ENCODE measurements at regions not wholly inside any gene's neighbourhood (a gene's known extent, or its start where the extent isn't known, plus 50 kb on each side); places are given as distances from the start of the nearest gene placed in this dataset.

DNA sequence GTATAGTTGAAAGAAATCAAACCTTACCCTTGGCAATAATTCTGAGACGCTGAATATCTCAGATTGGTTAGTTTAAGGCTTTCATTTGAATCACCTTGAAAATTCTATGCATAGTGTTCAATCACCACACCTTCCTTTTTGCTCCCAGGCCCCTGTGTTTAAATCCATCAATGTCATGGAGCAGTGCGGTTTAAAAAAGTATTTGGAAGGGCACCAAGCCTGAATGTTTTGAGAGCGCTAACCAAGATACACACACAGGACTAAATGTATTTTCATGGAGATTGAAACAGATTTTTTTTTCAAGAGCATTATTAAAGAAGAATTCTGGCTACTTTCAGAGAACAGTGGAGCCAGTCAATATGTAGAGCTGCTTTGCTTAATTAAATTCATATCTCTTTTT, 195.7 kb downstream of the CENPW start:
- ChIA-PET CTCF (no interaction called here), POLR2A (no interaction called here)
- DNase-seq (ENCODE audit: low read depth, low spot score) = no peak
- Histone ChIP-seq H3K9me3 (ENCODE audit: control insufficient read depth, insufficient read depth, low read length) (no peaks in the 10 kb centered on the region), H3K27ac (ENCODE audit: low read depth, low read length) (no peak overlapping the region), H3K4me3 (ENCODE audit: low read depth, low read length) (no peak overlapping the region), H3K27me3 (ENCODE audit: control insufficient read depth, insufficient read depth, low read length) (no peaks in the 10 kb centered on the region)
- TF ChIP-seq, protein P1, sequence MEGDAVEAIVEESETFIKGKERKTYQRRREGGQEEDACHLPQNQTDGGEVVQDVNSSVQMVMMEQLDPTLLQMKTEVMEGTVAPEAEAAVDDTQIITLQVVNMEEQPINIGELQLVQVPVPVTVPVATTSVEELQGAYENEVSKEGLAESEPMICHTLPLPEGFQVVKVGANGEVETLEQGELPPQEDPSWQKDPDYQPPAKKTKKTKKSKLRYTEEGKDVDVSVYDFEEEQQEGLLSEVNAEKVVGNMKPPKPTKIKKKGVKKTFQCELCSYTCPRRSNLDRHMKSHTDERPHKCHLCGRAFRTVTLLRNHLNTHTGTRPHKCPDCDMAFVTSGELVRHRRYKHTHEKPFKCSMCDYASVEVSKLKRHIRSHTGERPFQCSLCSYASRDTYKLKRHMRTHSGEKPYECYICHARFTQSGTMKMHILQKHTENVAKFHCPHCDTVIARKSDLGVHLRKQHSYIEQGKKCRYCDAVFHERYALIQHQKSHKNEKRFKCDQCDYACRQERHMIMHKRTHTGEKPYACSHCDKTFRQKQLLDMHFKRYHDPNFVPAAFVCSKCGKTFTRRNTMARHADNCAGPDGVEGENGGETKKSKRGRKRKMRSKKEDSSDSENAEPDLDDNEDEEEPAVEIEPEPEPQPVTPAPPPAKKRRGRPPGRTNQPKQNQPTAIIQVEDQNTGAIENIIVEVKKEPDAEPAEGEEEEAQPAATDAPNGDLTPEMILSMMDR (IDR thresholded peaks at IDR 0.05; ENCODE audit: low read depth, low read length) = no peak

DNA sequence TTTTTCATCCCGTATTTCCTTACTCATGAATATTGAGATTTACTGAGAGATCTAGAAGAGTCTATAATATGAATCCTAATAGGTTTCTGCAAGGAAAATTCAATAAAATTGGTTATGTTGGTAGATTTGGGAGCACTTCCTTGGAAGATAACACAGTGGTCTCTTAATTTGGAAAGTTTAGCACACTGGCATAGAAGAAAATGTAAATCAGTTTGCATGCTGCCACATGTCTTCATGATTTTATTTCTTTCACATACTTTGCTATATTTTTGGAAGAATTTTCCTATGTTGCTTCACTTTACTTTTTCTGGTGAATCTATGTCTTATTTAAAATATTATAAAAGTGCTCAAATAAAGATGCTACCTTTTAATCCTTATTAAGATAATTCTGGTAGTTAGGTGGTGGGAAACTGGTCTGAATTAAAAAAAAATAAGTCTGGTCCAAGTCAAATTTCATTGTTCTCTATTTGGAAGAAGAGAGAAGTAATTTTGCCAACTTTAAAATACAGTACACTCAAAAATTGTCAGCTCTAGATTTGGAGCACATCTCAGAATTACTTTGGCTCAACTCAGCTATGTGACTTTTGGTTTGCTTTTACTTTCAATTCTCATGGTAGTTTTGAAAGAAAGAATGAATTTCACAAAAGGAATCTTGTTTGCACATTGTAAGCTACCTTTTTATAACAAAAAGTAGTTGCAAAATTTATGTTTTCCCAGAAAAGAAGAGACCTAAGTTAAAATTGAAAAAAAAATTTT, 197.3 kb downstream of the CENPW start:
- CTCF ChIA-PET = no interaction called here
- Histone ChIP-seq H3K4me3 (ENCODE audit: low read depth, low read length) (no peak overlapping the region), H3K27ac (ENCODE audit: low read depth, low read length) (no peak overlapping the region), H3K9me3 (ENCODE audit: control insufficient read depth, insufficient read depth, low read length) (no peaks in the 10 kb centered on the region), H3K27me3 (ENCODE audit: control insufficient read depth, insufficient read depth, low read length) (no peaks in the 10 kb centered on the region)
- TF ChIP-seq, protein P1 (IDR thresholded peaks at IDR 0.05; ENCODE audit: low read depth, low read length) = no peak
- DNase-seq (ENCODE audit: low read depth, low spot score) = no peak
- POLR2A ChIA-PET = no interaction called here

DNA sequence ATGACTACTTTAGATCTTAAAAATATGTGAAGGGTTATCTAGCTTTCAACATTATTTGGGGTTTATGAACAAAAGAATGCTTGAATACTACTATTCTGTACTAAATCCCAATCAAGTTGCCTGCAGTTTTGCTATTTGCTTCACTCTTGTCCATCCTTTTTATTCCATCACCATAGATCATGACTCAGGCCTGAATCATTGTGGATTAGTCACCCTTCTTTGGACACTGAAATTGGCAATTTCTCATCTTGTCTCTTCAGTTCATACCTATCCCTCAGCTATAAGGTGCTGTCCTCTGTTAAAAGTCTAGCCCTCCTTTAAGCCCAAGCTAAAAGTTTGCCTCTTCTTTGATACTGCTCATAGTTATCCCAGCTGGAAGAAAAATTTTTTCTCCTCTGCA, 199.1 kb downstream of the CENPW start:
- no peak overlapping the region for H3K27ac ChIP-seq (ENCODE audit: low read depth, low read length)
- no peaks in the 10 kb centered on the region for H3K9me3 ChIP-seq (ENCODE audit: control insufficient read depth, insufficient read depth, low read length)
- no peak for DNase-seq (ENCODE audit: low read depth, low spot score)
- CTCF ChIA-PET = no interaction called here
- POLR2A ChIA-PET = no interaction called here
- TF ChIP-seq, protein P1 (IDR thresholded peaks at IDR 0.05; ENCODE audit: low read depth, low read length) = no peak
- no peak overlapping the region for H3K4me3 ChIP-seq (ENCODE audit: low read depth, low read length)
- no peaks in the 10 kb centered on the region for H3K27me3 ChIP-seq (ENCODE audit: control insufficient read depth, insufficient read depth, low read length)

DNA sequence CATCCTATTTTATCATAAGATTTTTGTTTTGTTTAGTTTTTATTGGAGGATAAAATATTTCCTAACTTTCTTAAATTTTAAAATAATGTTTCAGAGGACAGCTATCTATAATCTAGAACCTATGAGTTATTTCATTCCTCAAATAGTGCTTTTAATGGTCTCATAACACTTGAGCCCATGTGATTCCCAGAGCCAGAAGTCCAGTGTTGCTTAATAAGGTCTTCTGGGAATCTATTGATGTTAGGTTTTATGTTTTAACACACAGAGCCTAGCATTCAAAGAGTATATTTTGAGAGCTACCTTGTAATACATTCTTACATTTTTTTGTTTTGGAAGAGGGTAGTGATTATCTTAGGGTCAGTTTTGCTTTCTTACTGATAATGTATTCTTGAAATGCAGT, 200.2 kb downstream of the CENPW start:
- Histone ChIP-seq H3K9me3 (ENCODE audit: control insufficient read depth, insufficient read depth, low read length) (no peaks in the 10 kb centered on the region), H3K27ac (ENCODE audit: low read depth, low read length) (no peak overlapping the region), H3K4me3 (ENCODE audit: low read depth, low read length) (no peak overlapping the region), H3K27me3 (ENCODE audit: control insufficient read depth, insufficient read depth, low read length) (no peaks in the 10 kb centered on the region)
- TF ChIP-seq, protein P1 (IDR thresholded peaks at IDR 0.05; ENCODE audit: low read depth, low read length) = no peak
- POLR2A ChIA-PET = no interaction called here
- CTCF ChIA-PET = no interaction called here
- no peak for DNase-seq (ENCODE audit: low read depth, low spot score)

DNA sequence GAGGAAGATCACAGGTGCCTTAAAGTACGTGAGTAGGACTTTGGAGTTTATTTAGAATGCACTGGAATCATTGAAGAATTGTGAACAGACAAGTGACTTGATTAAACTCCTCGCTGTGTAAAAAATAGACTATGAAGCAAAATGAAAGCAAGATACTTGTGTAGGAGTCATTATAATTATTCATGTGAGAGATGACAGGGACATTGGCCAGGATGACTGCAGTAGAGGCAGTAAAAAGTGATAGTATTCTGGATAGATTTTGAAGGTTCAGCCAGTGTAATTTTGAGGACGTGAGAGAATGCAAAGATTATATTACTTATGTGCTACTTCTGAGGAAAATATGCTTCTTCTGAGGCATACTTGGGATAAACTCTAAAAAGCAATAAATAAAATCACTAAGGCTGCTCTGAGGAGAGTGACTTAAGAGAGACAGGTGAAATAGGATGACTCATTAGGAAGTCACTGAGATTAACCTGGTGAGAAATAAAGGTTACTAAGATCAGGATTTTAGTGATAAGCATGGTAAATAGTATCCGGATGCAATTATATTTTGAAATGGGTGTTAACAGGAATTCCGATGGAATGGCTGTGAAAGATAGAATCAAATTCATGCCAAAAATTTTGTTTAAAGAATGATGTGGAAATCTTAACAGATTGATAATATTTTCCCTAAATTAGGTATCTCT, 202.0 kb downstream of the CENPW start:
- DNase-seq (ENCODE audit: low read depth, low spot score) = no peak
- ChIA-PET POLR2A (no interaction called here), CTCF (no interaction called here)
- no peak overlapping the region for H3K4me3 ChIP-seq (ENCODE audit: low read depth, low read length)
- H3K27me3 ChIP-seq (ENCODE audit: control insufficient read depth, insufficient read depth, low read length) = no peaks in the 10 kb centered on the region
- no peaks in the 10 kb centered on the region for H3K9me3 ChIP-seq (ENCODE audit: control insufficient read depth, insufficient read depth, low read length)
- H3K27ac ChIP-seq (ENCODE audit: low read depth, low read length) = no peak overlapping the region
- TF ChIP-seq, protein P1 (IDR thresholded peaks at IDR 0.05; ENCODE audit: low read depth, low read length) = no peak

Measured in AG04450 (cell line).